DOHH2 (cell line): ENCODE measurements at regions not wholly inside any gene's neighbourhood (a gene's known extent, or its start where the extent isn't known, plus 50 kb on each side); places are given as distances from the start of the nearest gene placed in this dataset.

Experiments used
- H3F3A ChIP-seq: fragments of 200-600 bp; sonication (generic), shearing (Covaris generic); 2 replicates; pipeline ENCODE4 v1.6.0; 2016; ENCODE audit warnings: antibody characterized with exemption, mild to moderate bottlenecking; ENCODE audit not compliant: control insufficient read depth, insufficient read depth
- H3K27ac ChIP-seq: fragments of 200-600 bp; sonication (generic); 2 replicates; pipeline ENCODE4 v1.5.1; 2014; ENCODE audit warnings: low read depth, mild to moderate bottlenecking, low read length, moderate library complexity
- H3K27me3 ChIP-seq: fragments of 200-600 bp; sonication (generic); 2 replicates; pipeline ENCODE4 v1.6.1; 2014; ENCODE audit warnings: mild to moderate bottlenecking, low read length, mixed read lengths; ENCODE audit not compliant: control insufficient read depth
- H3K36me3 ChIP-seq: fragments of 200-600 bp; sonication (generic); 2 replicates; pipeline ENCODE4 v1.6.1; 2014; ENCODE audit warnings: mild to moderate bottlenecking, low read length, moderate library complexity, mixed read lengths; ENCODE audit not compliant: control insufficient read depth
- H3K4me1 ChIP-seq: fragments of 200-600 bp; sonication (generic); 2 replicates; pipeline ENCODE4 v1.6.1; 2014; ENCODE audit warnings: mild to moderate bottlenecking, low read length, mixed read lengths; ENCODE audit not compliant: control insufficient read depth
- H3K4me2 ChIP-seq: fragments of 200-600 bp; sonication (generic); 2 replicates; pipeline ENCODE4 v1.6.0; 2014; ENCODE audit warnings: mild to moderate bottlenecking, low read length, moderate library complexity
- H3K4me3 ChIP-seq: fragments of 200-600 bp; sonication (generic); 2 replicates; pipeline ENCODE4 v1.5.1; 2014; ENCODE audit warnings: mild to moderate bottlenecking, low read length, mixed read lengths
- H3K79me2 ChIP-seq: fragments of 200-600 bp; sonication (generic); 2 replicates; pipeline ENCODE4 v1.6.1; 2014; ENCODE audit warnings: mild to moderate bottlenecking, low read length, mixed read lengths; ENCODE audit not compliant: control insufficient read depth
- H3K9me2 ChIP-seq: fragments of 200-600 bp; sonication (generic); replicated peaks from 2 replicates; pipeline ENCODE4 v1.6.1; 2014; ENCODE audit warnings: mild to moderate bottlenecking, low read length, mixed read lengths; ENCODE audit not compliant: control insufficient read depth
- H3K9me3 ChIP-seq: fragments of 200-600 bp; sonication (generic); 2 replicates; pipeline ENCODE4 v1.6.1; 2014; ENCODE audit warnings: antibody characterized with exemption, low read length, mixed read lengths; ENCODE audit not compliant: control insufficient read depth, insufficient read depth
- H4K20me1 ChIP-seq: fragments of 200-600 bp; sonication (generic); 2 replicates; pipeline ENCODE4 v1.6.0; 2014; ENCODE audit warnings: low read depth, mild to moderate bottlenecking, antibody characterized with exemption, low read length, moderate library complexity; ENCODE audit not compliant: control insufficient read depth, insufficient read depth
- CTCF ChIP-seq: fragments of 200-600 bp; sonication (generic); IDR thresholded peaks from one replicate; pipeline ENCODE4 v1.5.1; 2014; ENCODE audit warnings: antibody characterized with exemption, mild to moderate bottlenecking, low read depth, low read length; ENCODE audit not compliant: poor library complexity, severe bottlenecking
- EZH2phosphoT487 ChIP-seq: fragments of 200-600 bp; sonication (generic); IDR thresholded peaks from 2 replicates; pipeline ENCODE4 v1.6.1; 2017; ENCODE audit warnings: borderline replicate concordance, mild to moderate bottlenecking, antibody characterized with exemption, low read length, moderate library complexity, mixed read lengths

GRCh38 chr10:60454336-60454735 lies 64.7 kb upstream of the ANK3 start:
- no peak overlapping the region for H3K4me2 ChIP-seq
- H3F3A ChIP-seq = no peaks in the 10 kb centered on the region
- H3K9me3 ChIP-seq = no peaks in the 10 kb centered on the region
- no peaks in the 10 kb centered on the region for H3K79me2 ChIP-seq
- H4K20me1 ChIP-seq = no peaks in the 10 kb centered on the region
- H3K27me3 ChIP-seq = 0 out of 2 replicates have a peak, but pooled peaks cover 3% of the 10 kb centered on the region
- no peak overlapping the region for H3K4me3 ChIP-seq
- TF ChIP-seq EZH2phosphoT487 = no peak
- no peak for TF ChIP-seq CTCF
- H3K4me1 ChIP-seq = peaks cover 4% of the 10 kb centered on the region; the same call in 1 of the 2 replicates
- no peaks in the 10 kb centered on the region for H3K9me2 ChIP-seq
- no peak overlapping the region for H3K27ac ChIP-seq
- no peaks in the 10 kb centered on the region for H3K36me3 ChIP-seq

- no peak overlapping the region for H3K4me2 ChIP-seq
- no peak overlapping the region for H3K4me3 ChIP-seq
- no peaks in the 10 kb centered on the region for H3F3A ChIP-seq
- TF ChIP-seq CTCF = no peak
- TF ChIP-seq EZH2phosphoT487 = no peak
- no peaks in the 10 kb centered on the region for H3K27me3 ChIP-seq
- H3K9me3 ChIP-seq = no peaks in the 10 kb centered on the region
- no peaks in the 10 kb centered on the region for H3K9me2 ChIP-seq
- H4K20me1 ChIP-seq = no peaks in the 10 kb centered on the region
- H3K4me1 ChIP-seq = peaks cover 4% of the 10 kb centered on the region; the same call in 1 of the 2 replicates
- no peak overlapping the region for H3K27ac ChIP-seq
- H3K36me3 ChIP-seq = no peaks in the 10 kb centered on the region
- no peaks in the 10 kb centered on the region for H3K79me2 ChIP-seq
These were observed 63.4 kb upstream of the ANK3 start for GRCh38 chr10:60453036-60453435.

- no peaks in the 10 kb centered on the region for H3K9me2 ChIP-seq
- H3K27me3 ChIP-seq = no peaks in the 10 kb centered on the region; the same call in 1 of the 2 replicates
- H3K36me3 ChIP-seq = no peaks in the 10 kb centered on the region
- H3K79me2 ChIP-seq = no peaks in the 10 kb centered on the region
- H3K4me2 ChIP-seq = no peak overlapping the region
- no peak overlapping the region for H3K27ac ChIP-seq
- H3K4me3 ChIP-seq = no peak overlapping the region
- no peaks in the 10 kb centered on the region for H3K9me3 ChIP-seq
- no peaks in the 10 kb centered on the region for H4K20me1 ChIP-seq
- peaks cover 9% of the 10 kb centered on the region; the same call in 1 of the 2 replicates for H3K4me1 ChIP-seq
- no peaks in the 10 kb centered on the region for H3F3A ChIP-seq
- TF ChIP-seq CTCF (no peak), EZH2phosphoT487 (no peak)
These were observed 60.6 kb upstream of the ANK3 start for GRCh38 chr10:60450291-60450690.
